ENCODE measurements at regions not wholly inside any gene's neighbourhood (a gene's known extent, or its start where the extent isn't known, plus 50 kb on each side); places are given as distances from the start of the nearest gene placed in this dataset.

DNA sequence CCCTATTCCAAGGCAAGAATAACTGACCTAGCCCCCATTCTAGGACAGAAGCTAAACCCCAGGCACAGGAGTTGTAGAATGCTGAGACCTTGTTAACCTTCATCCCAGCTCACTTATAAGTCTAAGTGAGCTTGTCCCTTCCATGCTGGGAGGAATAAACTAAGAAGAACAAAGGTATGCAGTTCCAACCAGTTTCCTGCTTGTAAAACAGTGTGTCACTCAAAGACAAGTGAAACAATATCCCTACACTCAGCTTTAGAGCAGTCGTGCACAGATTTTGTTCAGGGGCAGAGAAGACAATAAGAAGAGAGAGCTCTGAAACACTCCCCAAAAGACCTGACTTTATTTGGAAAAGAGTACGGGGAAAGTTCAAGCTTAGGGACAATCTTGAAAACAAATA is 292.1 kb downstream of the CGGBP1 start:
- WGBS (ENCODE audit: extremely low coverage, insufficient read length, low lambda C conversion rate): no CpG with 5 or more reads among the region's 2 CpGs
- no peaks in the 10 kb centered on the region for H3K27me3 Mint-ChIP-seq (ENCODE audit: low read depth)
- no peaks in the 10 kb centered on the region for H3K79me1 ChIP-seq (ENCODE audit: insufficient read depth, low read depth, low read length, poor library complexity, severe bottlenecking)
- H3T11ph ChIP-seq (ENCODE audit: low read length): no peak overlapping the region
- no peak overlapping the region for H3K23ac ChIP-seq (ENCODE audit: insufficient read length, low read depth, low read length)
- H2BK12ac ChIP-seq (ENCODE audit: insufficient read length, low read depth, low read length): no peak overlapping the region
- no peak overlapping the region for H3K18ac ChIP-seq (ENCODE audit: insufficient read length, low read depth, low read length)
- H3K4ac ChIP-seq (ENCODE audit: low read depth, low read length): no peak overlapping the region
- no peak overlapping the region for H3K14ac ChIP-seq (ENCODE audit: insufficient read depth, low read length)
- H3K36me3 Mint-ChIP-seq (ENCODE audit: insufficient read depth in 1 of 3, low read depth in 3 of 3): peaks cover 0 to 2% (median 0%) of the 10 kb centered on the region in 3 experiments; a peak in 1 of 7 replicates
- no peak overlapping the region for H2BK5ac ChIP-seq (ENCODE audit: insufficient read length, low read length)
- H3K4me1 Mint-ChIP-seq: peaks cover 0 to 5% of the 10 kb centered on the region in 2 experiments; a peak in 3 of 4 replicates
- no peak for DNase-seq
- no peak overlapping the region; a peak in 1 of 7 replicates for H3K27ac Mint-ChIP-seq
- no peak for TF ChIP-seq CTCF (conservative IDR thresholded peaks at IDR 0.05)
- no peak overlapping the region for H4K5ac ChIP-seq (ENCODE audit: insufficient read length, low read depth, low read length)
- H2BK20ac ChIP-seq (ENCODE audit: low read depth, low read length, poor library complexity, severe bottlenecking): no peak overlapping the region
- no peak overlapping the region for H3K27ac ChIP-seq (ENCODE audit: insufficient read length, low read depth, low read length)
- no peak overlapping the region for H3K4me2 ChIP-seq (ENCODE audit: insufficient read depth, insufficient read length, low read length)
- no peaks in the 10 kb centered on the region for H4K20me1 ChIP-seq (ENCODE audit: control insufficient read depth, insufficient read depth, insufficient read length)
- no peaks in the 10 kb centered on the region for H3K23me2 ChIP-seq (ENCODE audit: insufficient read length, low read depth, low read length, poor library complexity, severe bottlenecking)
- no peaks in the 10 kb centered on the region for H3K4me1 ChIP-seq (ENCODE audit: insufficient read depth, low read length)
- no peak overlapping the region for H4K91ac ChIP-seq (ENCODE audit: insufficient read length, low read depth, low read length)
- no peak overlapping the region for H2BK120ac ChIP-seq (ENCODE audit: low read depth, low read length, poor library complexity, severe bottlenecking)
- no peak overlapping the region for H3K4me3 Mint-ChIP-seq
- no peaks in the 10 kb centered on the region for H3K27me3 ChIP-seq (ENCODE audit: insufficient read depth, low read length)
- no peak overlapping the region for H2AFZ ChIP-seq (ENCODE audit: low read length)
- peaks cover 0 to 2% of the 10 kb centered on the region in 2 experiments; a peak in 1 of 5 replicates for H3K9me3 Mint-ChIP-seq
- H3K56ac ChIP-seq (ENCODE audit: insufficient read length, low read depth, low read length): no peak overlapping the region
- H2BK15ac ChIP-seq (ENCODE audit: low read depth, low read length): no peak overlapping the region
- H2AK5ac ChIP-seq (ENCODE audit: insufficient read length, low read length): no peak overlapping the region
- no peak overlapping the region for H3K9ac ChIP-seq (ENCODE audit: extremely low read depth, insufficient read length, low read length)
- no peaks in the 10 kb centered on the region for H3K9me3 ChIP-seq (ENCODE audit: control insufficient read depth, low read depth, low read length)
- no peaks in the 10 kb centered on the region for H3K79me2 ChIP-seq (ENCODE audit: insufficient read depth, low read length)
- H4K8ac ChIP-seq (replicated peaks; ENCODE audit: insufficient read length, low read depth, low read length): no peak overlapping the region

Data from H9 (cell line).